NCI-H446 treated with DMSO at 0.1 percent for 48 hours (cell line): ENCODE measurements at regions not wholly inside any gene's neighbourhood (a gene's known extent, or its start where the extent isn't known, plus 50 kb on each side); places are given as distances from the start of the nearest gene placed in this dataset.
"Not testable (repeated sequence)": the region's sequence is repeated elsewhere in the genome, so short reads cannot be mapped to it uniquely, and the experiment has no call there.

Source experiments
- DNase-seq: peaks from one replicate; lab custom pipeline; 2025; lab: John Stamatoyannopoulos, UW

DNA sequence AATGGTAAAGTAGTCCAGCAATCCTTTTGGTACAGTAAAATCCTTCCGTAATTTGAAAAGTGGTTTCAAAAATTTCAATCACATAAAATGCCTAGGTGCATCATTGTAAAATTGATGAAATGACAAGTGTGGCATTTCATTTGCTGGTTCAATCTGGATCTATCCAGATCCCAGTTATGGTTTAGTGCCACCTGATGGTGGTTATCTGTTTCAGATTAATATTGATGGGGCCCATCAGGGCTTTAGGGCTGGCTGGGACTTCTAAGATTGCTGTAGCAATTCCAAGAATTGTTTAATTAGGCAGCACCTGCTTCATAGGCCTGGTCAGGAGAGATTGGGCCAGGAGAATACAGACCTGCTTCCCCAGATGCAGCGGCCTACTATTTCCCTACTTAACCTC, 55.5 kb upstream of the PIK3C3 start:
- no peak for DNase-seq

DNA sequence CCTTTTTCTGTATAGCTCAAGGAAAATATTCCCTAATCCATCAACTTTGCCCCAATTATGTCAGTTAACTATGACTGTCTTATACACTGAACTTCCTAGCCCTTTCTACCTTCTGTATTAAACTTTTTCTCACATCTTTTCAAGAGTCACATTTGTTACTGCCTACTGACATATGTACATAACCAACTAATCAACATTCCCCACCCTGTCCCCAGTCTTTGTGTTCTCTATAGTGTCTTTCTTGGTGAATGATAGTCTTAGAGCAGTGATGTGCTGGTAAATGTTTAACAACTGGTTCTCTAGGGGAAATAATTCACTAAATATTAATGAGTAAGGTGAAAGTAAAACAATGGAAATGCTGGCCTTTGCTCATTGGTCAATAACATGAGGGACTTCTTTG, 61.6 kb upstream of the PIK3C3 start:
- no peak for DNase-seq

DNA sequence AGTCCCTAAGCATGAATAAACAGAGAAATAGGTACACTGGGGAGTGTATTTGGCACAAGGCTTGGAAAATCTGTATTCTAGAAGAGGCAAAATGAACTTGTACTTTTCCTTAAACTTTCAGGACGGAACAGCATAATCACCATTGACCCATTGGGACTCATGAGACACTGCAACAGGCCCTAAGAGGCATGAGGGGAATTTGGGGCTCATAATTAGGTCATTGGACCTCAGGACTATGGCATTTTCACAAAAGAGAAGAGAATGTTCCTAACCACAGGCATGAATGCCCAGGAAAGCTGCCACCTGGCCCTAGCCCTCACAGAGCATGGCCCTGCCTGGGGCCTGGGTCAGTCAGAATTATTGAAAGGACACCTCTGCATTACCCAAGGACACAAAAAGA, 67.9 kb upstream of the PIK3C3 start:
- DNase-seq: no peak

DNA sequence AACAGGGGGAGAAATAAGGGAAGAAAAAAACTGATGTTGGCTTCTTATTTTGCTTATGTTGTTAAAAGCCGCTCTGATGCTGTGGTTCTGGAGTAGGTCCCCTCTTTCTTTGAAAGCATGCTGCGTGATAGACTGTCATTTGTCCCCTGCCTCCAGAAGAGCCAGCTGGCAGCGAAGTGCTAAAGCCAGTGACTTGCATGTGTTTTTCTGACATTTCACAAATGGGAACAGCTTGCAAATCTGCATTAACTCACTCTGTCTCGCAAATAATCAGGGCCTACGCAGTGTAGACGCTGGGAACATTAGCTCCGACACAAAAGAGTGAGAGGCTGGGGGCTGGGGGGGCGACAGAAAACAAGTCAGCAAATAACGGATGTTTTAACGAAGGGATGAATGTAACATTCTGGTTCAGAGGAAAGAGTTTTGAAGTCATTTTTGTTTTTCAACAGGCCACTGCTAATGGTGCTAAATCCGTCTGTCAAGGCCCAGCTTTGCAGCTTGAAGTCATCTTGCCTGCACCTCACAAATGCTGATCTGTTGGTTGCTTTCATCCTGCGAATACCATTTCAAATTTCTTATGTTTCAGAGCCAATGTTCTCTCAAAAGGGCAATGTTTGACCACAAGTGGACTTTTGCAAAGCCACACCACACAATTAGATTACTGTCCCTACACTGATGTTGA, 68.8 kb upstream of the PIK3C3 start:
- no peak for DNase-seq

DNA sequence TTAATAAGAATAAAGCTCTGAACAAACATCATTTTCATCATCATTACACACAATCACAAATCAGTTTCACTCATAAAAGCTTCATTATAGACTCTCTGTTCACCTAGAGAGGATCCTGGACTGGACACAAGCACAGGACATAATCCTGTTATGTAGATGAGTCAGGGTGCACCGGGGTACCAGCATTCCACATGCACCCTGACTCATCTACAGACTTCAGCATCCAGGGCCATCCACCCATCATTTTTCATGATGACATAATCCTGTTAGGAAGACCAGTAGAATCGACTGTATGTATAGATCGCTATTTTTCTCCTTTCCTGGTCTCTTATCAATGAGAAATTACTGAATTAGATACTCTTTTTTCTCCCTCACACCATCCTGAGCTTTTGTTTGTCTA, 73.7 kb upstream of the PIK3C3 start:
- DNase-seq: no peak

DNA sequence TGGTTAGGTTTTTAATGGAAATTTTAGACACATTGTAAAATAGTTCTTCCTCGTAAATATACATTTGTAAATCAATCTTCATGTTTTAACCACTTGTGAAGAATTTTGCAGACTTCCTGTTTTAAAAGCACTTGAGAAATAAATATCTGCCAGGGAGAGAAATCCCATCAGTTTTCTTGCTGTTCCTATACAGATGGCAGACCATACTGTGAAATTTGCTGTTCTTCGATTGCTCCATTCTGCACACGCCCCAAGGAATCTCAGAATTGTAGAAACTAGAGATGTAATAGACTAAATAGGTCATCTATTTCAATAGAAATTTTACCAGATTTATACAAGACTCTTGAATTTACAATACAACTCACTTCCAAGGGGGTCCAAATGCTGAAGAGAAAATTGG, 75.8 kb upstream of the PIK3C3 start:
- DNase-seq: no peak

DNA sequence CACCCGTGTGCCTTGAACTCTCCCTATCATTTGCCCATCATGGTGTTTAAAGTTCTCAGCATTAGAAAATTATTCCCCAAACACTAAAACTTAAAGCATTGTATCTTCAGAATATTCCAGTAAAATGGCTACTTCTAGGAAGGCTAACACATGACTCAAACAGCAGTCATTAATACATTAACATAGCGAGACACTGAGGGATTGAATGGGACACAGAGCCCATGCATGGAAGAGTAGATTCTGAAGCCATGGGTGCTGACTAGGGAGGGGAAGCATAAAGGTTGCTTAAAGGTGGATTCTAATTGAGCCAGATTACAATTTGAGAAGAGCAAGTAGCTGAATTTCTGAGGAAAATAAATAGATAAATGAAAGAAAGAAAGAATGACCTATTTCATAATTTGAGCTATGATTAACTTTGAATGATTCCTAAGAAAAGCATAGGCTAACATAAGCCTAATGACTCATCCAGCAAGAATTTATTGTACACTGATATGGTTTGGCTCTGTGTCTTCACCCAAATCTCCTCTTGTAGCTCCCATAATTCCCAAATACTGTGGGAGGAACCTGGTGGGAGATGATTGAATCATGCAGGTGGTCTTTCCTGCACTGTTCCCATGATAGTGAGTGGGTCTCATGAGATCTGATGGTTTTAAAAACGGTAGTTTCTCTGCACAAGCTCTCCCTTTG, 79.8 kb upstream of the PIK3C3 start:
- no peak for DNase-seq

DNA sequence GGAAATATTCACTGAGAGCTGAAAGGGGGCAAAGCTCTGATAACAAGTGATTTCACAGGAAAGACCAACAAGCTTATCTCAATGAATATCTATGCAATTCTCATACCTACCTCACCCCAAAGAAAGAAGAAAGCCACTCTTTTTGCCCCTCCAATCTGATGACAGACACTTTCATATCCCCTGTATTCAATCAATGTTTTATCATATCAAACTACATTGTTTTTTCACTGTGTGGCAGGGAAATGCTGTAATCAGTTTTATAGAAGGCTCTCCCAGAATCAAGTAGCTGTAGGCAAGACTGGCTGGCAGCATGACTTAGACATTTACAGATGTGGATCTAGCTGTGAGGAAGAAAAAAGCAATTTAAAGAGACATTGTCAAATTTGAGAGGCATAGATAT, 81.3 kb upstream of the PIK3C3 start:
- DNase-seq: no peak

DNA sequence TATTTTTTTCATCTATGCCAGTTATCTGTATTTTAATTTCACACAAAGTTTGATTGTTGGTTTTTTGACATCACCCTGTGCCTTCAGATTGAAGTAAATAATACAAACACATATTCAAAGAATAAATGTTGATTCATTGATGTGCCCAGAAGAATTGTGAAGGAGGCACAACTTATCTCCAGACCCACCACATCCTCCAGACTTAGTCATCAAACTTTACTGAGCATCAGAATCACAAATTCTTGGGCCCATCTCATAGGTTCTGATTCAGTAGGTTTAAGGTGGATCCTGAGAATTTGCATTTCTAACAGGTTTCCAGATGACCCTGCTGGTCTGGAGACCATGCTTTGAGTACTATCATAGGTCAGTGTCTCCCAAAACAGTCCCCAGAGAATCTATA, 82.8 kb upstream of the PIK3C3 start:
- DNase-seq: no peak

DNA sequence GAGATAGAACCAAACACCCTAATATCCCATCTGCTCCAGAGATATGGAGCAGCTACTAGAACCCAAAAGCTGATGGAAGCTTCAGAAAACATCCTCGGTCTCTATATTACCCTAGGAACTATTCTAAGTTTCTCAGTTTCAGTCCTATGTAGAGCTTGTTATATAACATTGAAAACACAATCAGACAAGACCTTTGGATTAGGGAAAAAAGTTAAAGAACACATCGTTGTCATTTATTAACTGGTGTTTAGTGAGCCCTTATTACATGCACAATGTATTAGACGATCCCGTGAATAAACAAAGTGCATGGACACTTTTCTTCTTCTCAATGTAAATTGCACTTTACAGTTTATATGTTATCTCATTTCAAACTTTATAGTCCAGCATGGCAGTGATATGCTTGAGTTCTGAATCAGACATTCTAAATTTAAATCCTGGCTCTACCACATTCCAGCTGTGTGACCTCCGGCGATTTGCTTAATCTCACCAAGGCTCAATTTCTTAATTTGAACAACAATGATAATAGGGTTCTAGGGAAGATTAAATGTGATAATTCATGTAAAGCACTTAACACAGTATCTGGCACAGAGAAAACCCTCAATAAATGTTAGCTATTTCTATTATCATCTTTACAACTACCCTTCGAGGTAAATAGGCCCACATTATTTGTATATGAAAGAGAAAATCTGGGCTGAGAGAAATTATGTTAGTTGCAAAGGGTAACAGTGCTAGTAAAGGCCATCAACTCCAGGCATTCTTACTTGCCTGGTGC, 83.6 kb upstream of the PIK3C3 start:
- no peak for DNase-seq

DNA sequence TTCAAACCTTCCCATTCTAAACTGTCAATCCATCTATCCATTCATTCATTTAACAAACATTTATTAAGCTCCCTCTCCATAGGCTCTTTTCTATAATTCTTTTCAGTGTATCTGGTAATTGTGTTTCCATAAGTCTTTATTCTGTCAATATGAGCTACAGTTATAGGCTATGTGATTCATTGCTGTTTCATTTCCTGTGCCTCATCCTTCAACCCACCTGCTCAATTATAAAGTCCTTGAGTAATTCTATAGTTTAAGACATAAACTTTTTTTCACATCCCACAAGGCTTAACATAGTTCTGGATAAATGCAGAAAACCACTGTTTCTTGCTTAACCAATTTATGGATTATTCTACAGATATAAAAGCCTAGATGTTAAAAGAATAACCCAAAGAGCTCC, 84.2 kb upstream of the PIK3C3 start:
- DNase-seq: no peak

DNA sequence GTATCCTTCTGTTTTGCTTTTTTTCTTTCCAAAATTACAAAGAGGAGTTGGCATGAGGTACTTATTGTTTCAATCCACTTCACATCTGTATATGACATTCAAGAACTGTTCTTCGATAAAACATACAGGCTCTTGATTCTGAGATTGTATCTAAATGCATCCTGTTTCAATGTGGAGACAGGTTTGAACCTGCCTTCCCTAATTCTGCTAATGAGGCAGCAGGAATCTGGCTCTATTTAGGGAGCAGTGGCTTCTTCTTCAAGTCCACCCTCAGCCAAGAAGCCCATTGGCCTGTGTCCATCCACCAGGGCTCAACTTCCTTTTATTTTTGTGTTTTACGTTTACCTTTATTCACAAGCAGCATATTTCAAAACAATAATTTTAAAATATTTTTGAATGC, 84.8 kb upstream of the PIK3C3 start:
- DNase-seq: peak; percentile 20

DNA sequence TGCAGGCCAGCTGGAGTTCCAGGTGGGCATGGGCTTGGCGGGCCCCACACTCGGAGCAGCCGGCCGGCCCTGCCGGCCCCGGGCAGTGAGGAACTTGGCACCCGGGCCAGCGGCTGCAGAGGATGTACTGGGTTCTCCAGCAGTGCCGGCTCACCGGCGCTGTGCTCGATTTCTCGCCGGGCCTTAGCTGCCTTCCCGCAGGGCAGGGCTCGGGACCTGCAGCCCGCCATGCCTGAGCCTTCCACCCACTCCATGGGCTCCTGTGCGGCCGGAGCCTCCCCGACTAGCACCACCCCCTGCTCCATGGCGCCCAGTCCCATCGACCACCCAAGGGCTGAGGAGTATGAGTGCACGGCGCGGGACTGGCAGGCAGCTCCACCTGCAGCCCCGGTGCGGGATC, 89.2 kb upstream of the PIK3C3 start:
- DNase-seq: not testable (repeated sequence)

DNA sequence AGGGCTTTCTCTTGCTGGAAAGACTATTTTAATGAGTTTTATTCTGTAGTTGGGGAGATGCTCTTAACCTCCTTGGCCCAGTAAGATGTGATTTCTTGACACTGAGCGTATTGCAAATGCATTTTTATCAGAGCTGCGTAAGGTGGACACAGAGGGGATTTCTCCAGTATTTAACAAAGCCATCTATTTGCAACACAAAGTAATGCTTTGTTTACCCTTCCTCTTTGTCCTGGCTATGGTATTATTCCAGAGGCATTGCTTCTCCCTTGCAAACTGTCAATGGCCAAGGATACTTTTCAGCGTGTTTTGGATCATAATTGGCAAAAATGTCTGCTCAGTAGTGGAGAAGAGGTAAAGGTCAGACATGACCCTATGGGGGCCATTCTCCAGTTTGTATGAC, 90.8 kb upstream of the PIK3C3 start:
- no peak for DNase-seq

DNA sequence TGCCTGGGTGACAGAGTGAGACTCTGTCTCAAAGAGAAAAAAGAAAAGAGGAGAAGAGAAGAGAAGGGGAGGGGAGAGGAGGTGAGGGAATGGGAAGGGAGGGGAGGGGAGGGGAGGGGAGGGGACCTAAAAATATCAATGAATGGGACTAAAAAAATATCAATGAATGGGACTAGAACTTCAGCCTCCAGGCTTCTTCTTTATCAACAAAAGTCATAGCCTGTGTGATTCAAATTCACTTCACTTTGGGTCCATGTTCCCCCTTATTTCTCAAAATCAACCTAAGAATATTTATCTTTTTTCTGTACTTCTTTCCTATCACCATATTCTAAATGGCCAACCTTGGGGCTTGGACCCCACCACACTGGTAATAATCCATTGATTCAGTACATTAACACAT, 92.1 kb upstream of the PIK3C3 start:
- no peak for DNase-seq

DNA sequence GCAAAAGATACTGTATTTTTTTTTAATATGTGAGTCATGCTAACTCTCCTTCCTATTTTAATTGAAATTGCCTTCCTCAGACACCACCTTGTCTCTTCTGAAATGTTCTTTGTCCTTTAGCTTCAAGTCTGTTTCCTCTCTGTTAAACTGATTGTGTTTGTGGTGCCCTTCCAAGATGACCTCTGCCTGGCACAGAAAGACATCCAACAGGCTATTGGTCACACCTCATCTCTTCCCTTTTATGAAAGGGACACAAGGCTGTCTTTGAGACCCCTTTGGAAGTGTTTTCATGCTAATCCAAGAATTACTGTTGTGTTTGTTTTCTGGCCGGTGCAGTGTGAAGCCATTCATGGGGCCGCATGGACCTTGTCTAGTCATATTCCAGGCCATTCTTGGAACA, 94.0 kb upstream of the PIK3C3 start:
- DNase-seq: no peak

DNA sequence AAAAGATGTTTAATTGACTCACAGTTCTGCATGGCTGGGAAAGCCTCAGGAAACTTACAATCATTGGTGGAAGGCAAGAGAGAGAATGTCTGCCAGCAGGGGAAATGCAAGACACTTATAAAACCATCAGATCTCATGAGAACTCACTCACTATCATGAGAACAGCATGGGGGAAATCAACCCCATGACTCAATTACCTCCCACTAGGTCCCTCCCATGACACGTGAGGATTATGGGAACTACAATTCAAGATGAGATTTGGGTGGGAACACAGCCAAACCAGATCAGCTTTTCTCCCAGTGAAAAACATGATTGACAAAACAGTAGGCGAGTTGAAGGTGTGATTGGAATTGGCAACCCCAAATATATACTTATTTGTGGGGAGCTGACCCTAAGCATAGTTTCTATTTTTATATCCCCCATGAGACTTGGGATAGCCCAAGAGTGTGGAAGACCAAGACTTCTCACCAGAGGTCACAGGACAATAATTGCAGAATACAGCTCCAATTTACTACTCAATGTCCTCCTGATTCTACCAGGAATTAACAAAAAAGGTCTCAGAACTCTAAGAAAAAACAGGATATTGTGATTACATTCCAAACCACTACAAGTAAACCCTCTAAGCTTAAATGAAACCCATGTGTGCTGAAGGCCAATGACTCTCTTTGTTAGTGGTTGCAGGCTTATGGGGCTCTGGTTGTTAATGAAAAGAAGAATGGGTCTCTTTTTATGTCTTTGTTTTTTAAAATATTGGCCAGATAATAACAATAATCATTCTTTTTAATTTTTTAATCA, 96.1 kb upstream of the PIK3C3 start:
- DNase-seq: no peak

DNA sequence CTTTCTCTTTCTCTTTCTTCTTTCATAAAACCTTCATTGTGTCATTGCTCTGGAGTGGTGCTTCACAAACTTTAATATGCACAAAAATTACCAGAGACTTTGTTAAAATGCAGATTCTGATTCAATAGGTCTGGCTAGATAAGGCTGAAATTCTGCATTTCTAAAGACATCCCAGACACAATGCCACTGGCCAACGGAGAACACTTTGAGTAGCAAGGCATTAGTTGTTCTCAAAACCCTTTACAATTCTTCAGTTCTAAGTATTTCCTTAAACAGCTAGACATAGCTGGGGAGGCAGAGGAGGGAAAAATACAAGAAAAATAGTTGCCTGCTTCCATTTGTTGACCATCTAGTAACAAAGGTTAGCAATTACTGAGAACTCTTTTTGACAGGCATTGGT, 101.8 kb upstream of the PIK3C3 start:
- DNase-seq: no peak

DNA sequence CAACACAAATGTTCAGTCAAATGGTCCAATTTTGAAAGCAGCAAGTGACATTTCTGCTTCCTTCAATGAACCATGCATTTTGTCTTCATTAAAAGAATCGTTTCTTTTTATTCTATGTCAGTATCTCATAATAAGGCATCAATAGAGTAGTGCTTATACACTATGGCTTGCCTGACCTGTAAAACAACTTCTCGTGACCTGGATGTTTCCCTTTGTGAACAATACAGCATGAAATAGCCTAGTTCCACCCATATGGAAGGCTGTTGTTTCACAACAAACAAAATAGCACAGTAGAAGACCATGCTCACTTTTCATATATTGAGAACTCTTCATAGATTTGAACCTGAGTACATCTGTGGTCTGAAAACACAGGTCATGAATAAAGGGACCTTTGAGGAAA, 104.3 kb upstream of the PIK3C3 start:
- no peak for DNase-seq

DNA sequence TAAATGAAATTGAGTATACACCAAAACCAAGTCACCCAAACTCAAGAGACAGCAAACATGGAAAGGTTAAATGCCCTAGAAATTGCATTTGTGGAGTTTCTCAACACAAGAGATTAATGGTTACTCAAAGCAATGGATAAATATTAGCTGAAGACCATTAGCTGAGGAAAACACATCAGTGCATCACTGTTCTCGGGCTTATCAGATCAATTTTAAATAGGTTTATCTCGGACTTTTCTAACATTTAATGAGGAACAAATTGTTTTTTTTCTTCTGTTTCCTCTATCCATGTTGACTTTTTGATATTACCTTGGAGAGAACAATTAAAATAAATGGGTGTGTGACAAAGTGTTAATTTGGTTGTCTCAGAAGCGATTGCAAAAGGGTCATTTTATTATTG, 105.4 kb upstream of the PIK3C3 start:
- DNase-seq: no peak

DNA sequence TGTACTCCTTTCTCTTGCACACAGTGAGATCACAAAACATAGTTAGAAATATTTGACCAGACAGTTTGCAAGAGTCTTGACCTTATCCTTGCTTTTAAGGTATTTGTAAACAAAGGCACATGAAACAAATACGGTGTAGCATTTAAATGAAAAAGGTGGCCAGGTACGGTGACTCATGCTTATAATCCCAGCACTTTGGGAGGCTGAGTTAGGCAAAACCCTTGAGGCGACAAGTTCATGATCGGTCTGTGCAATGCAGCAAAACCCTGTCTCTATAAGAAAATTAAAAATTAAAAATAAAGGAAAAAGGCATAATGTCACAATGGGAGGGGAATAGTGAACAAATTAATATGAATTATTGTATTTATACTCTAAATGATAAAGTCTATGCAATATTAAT, 109.5 kb upstream of the PIK3C3 start:
- no peak for DNase-seq

DNA sequence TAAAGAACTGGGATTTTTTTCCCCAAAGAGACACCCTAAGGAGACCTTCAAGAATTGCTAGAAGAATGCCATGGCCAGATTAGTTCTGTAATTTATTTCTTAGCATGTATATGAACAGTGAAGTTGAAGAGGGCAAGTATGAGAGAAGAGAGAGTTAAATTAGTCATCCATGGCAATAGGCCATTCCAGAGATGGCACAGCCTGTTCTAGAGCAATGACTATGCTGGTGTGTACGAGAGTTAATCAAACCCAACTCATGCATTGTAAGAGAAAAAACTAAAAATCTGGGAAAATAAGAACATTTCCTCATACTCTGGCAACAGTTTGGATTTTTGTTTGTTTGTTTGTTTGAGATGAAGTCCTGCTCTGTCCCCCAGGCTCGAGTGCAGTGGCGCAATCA, 112.1 kb upstream of the PIK3C3 start:
- no peak for DNase-seq
